G401 (cell line): ENCODE measurements at regions not wholly inside any gene's neighbourhood (a gene's known extent, or its start where the extent isn't known, plus 50 kb on each side); places are given as distances from the start of the nearest gene placed in this dataset.

Experiments used
- DNase-seq: peaks from one replicate; pipeline ENCODE4 v3.0.0-alpha.2; 2015; ENCODE audit warnings: low spot score
- in situ Hi-C: cut with HindIII; loops from 2 replicates; pipeline ENCODE4 v1.10.0; 2016; ENCODE audit warnings: low sequenced_read_pairs, mixed read lengths

DNA sequence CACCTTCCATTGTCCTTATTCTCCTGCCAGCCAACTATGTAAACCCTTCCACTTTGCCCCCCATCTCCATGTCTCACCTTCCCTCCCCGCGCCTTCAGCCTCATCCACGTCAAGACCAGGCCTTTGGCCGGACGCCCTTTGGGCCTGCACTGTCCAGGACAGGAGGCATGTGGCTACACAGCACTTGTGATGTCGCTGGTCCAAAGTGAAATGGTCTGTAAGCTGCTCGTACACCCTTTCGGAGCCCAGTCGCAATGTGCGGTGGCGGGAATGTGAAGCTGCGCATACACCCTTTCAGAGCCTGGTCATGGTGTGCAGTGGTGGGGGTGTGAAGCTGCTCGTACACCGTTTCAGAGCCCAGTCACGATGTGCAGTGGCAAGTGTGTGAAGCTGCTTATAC, 247.9 kb upstream of the RGS6 start:
- DNase-seq = no peak
- in situ Hi-C loops = no loop called here

DNA sequence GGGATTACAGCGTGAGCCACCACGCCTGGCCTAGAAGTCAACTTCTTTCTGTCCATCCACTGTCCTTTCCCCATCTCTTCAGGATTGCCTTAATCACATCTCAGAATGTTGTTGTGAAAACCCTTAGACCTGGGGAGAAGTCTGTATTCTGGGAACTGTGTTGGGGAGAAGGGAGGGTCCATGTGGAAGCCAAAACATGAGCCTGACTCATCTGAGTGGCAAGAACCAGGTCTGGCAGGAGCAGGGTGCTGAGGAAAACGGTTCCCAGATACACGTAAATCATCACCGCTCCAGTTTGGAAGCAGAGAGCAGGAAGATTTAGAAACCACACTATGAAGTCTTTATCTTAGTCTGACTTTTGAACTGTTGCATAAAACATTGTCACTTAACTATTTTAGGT, 245.6 kb upstream of the RGS6 start:
- in situ Hi-C loops = no loop called here
- DNase-seq = no peak

- in situ Hi-C loops = no loop called here
- DNase-seq = no peak
These were observed 244.9 kb upstream of the RGS6 start for GRCh38 chr14:71687166-71687831.

DNA sequence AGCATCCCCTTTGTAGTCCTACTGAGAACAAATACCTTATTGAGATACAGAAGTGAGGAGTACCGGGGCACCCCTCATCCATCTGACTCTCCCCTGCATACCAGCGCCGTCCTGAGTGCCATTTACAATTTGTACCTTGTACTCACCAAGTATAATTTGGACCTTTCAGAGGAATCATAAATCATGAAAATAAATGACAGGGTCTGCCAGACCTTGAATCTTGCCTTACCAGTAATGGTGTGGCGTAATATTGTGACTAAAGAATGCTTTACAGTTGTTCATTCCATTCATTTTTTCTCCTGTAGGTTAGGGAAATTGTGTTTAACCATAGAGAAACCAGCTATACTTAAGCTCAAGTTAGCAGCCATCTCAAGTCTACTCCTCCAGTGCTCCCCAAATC, 243.7 kb upstream of the RGS6 start:
- no peak for DNase-seq
- in situ Hi-C loops = no loop called here

- DNase-seq = no peak
These were observed 241.8 kb upstream of the RGS6 start for GRCh38 chr14:71690478-71690877.

GRCh38 chr14:71692496-71692895, 239.7 kb upstream of the RGS6 start:
- in situ Hi-C loops = no loop called here
- no peak for DNase-seq

More at GRCh38 chr14:71690478-71690877, 241.8 kb upstream of the RGS6 start:
- in situ Hi-C loops = no loop called here

DNA sequence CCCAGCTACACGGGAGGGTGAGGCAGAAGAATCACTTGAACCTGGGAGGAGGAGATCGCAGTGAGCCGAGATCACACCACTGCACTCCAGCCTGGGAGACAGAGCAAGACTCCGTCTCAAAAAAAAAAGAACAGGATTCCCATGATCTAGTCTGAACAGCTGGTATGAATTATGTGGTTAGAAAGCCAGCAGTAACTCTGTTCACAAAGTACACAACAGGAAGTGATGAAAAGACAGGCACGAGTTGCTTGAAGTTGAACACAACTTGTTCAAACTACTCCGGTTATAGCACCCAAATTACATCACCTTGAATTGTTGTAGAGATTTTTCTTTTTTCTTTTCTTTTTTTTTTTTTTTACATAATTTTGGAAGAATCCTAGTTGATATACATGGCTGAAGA, 238.8 kb upstream of the RGS6 start:
- in situ Hi-C loops = no loop called here
- no peak for DNase-seq

- in situ Hi-C loops = no loop called here
- DNase-seq = peak; percentile 33
These were observed 237.4 kb upstream of the RGS6 start for GRCh38 chr14:71694591-71695530.

DNA sequence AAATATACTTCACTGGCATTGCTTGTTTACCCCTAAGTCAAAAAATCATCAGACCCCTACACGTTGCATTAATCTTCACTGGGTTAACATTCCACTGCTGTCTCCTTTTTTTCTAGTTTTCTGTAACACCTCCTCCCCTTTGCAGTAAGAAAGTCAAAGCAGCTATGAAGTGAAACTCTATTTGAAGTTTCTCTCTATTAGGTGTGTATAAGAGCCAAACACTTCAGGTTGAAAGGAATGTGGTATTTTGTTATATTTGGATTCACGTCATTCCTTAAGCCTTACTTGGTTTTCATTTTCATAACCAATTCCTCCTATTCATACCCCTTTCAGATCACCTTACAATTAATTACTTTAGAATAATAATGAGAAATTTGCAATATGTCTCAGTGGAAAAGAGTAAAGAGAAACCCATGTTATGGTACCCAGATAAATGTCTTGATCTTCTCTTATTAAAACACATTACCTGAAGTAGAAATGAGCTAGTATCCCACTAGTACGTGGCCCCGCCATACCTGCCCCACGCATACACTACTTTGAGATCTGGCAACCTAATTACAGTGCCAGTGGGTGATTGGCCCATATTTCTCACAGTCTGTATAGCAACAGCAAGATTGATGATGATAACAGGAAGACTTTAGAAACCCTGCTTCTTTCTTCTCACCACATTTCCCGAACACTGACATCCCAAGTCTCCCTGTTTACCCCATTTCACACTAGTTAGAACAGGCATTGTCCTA, 236.4 kb upstream of the RGS6 start:
- in situ Hi-C loops = no loop called here
- DNase-seq = peak; percentile 27

DNA sequence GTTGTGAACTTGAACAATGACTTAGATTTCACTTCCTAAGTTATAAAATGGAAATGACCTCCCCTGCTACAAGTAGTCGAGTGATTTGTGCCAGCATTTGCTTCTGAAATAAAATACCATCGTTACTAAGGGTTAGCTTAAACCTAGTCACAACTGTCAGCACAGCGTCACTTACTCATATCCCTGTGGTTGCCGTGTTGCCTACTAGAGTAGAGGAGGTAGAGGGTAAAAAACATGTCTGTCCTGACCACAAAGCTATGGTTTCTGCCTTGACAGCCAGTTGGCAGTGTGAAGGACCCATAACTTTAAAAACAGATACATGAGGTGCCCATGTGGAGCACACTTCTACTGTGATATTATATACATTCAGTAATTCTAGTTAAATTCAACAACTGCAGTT, 234.2 kb upstream of the RGS6 start:
- in situ Hi-C loops = no loop called here
- no peak for DNase-seq

DNA sequence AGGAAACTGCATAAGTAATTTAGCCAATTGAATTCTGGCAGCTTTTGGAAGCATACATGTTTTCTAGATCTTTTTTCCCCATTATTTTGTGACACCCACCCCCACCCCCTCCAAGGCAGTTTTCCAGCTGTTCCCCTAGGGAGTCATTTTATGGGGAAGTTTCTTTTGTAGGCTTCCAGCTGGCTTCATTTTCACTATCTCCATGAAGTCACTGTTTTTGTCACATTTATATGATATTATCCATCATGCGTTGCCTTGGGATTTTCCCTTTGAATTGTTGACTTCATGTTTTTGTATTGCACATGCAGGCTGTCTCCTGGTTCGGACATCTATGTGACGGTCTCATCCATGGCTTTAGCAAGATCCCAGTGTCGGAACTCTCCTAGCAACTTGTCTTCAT, 233.6 kb upstream of the RGS6 start:
- DNase-seq = no peak
- in situ Hi-C loops = no loop called here

- in situ Hi-C loops = no loop called here
- no peak for DNase-seq
These were observed 230.2 kb upstream of the RGS6 start for GRCh38 chr14:71701990-71702389.

DNA sequence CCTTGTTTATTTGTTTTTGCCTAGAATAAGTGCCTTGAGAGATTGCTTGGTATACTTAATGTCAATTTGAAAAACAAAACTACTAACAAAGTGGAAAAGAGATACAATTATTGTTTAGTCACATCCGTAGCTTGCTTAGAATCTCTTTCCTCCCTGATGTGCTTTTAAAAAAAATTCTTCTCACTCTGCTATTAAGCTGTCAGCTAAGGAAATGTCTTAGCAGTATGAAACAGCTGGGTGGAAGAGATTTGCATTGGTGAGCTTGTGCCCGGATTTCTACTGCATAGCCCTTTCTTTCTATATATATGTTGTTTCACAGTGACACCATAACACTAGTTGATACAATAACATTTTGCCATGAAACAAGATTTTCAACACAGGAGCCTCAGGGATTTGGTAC, 229.4 kb upstream of the RGS6 start:
- in situ Hi-C loops = no loop called here
- no peak for DNase-seq

GRCh38 chr14:71703477-71703876, 228.8 kb upstream of the RGS6 start:
- peak; percentile 69 for DNase-seq
- in situ Hi-C loops = no loop called here

DNA sequence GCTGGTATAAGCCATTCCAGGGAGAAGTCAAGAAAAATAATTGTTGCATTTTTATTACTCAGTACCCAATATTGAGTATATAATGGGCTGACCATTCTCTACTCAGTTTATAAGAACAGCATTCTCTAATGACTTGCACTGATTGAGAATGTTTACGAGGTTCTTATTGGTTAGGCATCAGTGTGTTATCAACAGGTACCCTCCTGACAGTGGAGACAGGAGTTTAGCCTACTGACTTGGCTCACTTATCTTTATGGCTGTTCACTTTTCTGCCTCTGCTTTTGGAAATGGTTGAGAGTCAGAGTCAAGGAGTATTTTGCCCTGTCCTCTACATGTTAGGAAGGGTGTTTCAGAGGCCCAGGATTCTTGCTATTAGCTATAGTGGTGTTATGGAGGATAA, 228.0 kb upstream of the RGS6 start:
- no peak for DNase-seq
- in situ Hi-C loops = no loop called here

DNA sequence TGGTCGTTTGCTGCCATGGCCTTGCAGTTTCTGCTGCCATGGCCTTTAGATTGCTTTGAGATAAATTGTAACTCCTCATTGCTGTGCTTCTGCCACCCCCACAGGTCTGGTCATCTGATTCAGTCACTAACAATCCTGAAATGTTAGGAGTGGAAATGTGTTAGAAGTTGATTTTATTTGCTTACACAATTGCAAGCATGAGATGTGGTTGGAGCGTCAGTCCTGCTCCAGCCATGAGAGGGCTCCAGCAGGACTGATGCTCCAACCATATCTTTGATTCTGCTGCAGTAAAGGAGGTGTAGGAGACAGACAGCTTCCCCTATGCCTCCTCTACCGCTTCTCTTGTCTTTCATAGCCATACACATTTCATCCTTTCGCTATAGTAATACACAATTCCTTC, 226.8 kb upstream of the RGS6 start:
- no peak for DNase-seq
- in situ Hi-C loops = no loop called here

GRCh38 chr14:71709076-71709475, 223.2 kb upstream of the RGS6 start:
- no peak for DNase-seq
- in situ Hi-C loops = no loop called here

- in situ Hi-C loops = no loop called here
- DNase-seq = no peak
These were observed 222.2 kb upstream of the RGS6 start for GRCh38 chr14:71709987-71710386.

GRCh38 chr14:71711125-71711524, 221.1 kb upstream of the RGS6 start:
- in situ Hi-C loops = no loop called here
- DNase-seq = no peak

DNA sequence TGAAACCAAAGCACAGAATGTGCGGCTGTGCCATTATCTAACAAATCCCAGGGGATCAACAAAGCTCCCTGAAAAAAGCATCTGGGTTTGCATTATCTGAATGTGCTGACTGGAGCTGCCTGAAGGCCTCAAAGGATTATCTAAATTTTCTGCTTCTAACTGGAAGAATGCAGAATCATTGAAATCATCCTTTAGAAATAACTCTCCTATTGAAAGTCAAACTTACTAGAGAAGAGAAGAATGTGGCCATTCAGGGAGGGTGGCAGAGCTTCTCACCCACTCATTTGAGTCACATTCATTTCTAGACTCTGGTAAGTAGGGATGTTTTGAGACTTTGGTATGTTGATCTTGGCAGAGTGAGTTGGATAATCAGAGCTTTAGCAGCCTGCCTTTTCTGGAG, 220.6 kb upstream of the RGS6 start:
- DNase-seq = no peak
- in situ Hi-C loops = no loop called here
